ENCODE measurements at regions not wholly inside any gene's neighbourhood (a gene's known extent, or its start where the extent isn't known, plus 50 kb on each side); places are given as distances from the start of the nearest gene placed in this dataset.

DNA sequence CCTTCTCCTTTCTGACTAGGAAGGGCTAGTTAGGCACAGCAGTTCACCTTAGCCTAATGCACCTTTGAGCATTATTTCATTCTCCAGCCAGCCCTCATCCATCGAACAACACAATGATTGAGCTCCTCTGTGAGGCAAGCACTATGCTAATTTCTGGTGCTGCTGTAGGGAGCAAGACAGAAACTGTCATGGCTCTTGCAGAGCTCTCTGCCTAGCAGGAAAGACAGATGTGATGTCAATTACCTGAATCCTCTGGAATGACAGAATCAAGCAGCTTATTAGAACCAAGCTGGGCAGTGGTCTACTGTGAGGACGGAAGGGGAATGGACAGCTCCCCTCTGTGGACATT, 256.1 kb upstream of the NOCT start:
- H3K27ac ChIP-seq (ENCODE audit: control insufficient read depth, insufficient read depth, low read length): no peak overlapping the region
- H2AFZ ChIP-seq (ENCODE audit: control insufficient read depth, low read length): no peak overlapping the region
- no peaks in the 10 kb centered on the region for H3K36me3 ChIP-seq (ENCODE audit: control insufficient read depth in 2 of 2, extremely low read depth in 1 of 2, insufficient read depth in 2 of 2, low read length in 2 of 2)
- no peaks in the 10 kb centered on the region for H3K79me2 ChIP-seq (ENCODE audit: control insufficient read depth, insufficient read depth, low read length)
- TF ChIP-seq EZH2 (IDR thresholded peaks at IDR 0.05; ENCODE audit: low read length): no peak
- TF ChIP-seq, protein P1, sequence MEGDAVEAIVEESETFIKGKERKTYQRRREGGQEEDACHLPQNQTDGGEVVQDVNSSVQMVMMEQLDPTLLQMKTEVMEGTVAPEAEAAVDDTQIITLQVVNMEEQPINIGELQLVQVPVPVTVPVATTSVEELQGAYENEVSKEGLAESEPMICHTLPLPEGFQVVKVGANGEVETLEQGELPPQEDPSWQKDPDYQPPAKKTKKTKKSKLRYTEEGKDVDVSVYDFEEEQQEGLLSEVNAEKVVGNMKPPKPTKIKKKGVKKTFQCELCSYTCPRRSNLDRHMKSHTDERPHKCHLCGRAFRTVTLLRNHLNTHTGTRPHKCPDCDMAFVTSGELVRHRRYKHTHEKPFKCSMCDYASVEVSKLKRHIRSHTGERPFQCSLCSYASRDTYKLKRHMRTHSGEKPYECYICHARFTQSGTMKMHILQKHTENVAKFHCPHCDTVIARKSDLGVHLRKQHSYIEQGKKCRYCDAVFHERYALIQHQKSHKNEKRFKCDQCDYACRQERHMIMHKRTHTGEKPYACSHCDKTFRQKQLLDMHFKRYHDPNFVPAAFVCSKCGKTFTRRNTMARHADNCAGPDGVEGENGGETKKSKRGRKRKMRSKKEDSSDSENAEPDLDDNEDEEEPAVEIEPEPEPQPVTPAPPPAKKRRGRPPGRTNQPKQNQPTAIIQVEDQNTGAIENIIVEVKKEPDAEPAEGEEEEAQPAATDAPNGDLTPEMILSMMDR (optimal IDR thresholded peaks at IDR 0.05 in 1 of 3, IDR thresholded peaks at IDR 0.05 in 1 of 3, conservative IDR thresholded peaks at IDR 0.05 in 1 of 3; ENCODE audit: extremely low read depth in 1 of 3, insufficient read depth in 2 of 3, low read length in 3 of 3): no peak
- H3K9me1 ChIP-seq (ENCODE audit: control insufficient read depth, extremely low read depth, insufficient read depth, low read length): no peaks in the 10 kb centered on the region
- no peaks in the 10 kb centered on the region for H3K4me1 ChIP-seq (ENCODE audit: control insufficient read depth, extremely low read depth, insufficient read depth, low read length)
- no peak overlapping the region for H3K9ac ChIP-seq (ENCODE audit: control insufficient read depth, extremely low read depth, insufficient read depth, low read length)
- H4K20me1 ChIP-seq (ENCODE audit: control insufficient read depth, extremely low read depth, insufficient read depth, low read length): no peaks in the 10 kb centered on the region
- H3K9me3 ChIP-seq (ENCODE audit: control insufficient read depth, low read depth, low read length): no peaks in the 10 kb centered on the region
- DNase-seq (ENCODE audit: low read depth, low spot score): no peak
- H3K4me2 ChIP-seq (ENCODE audit: control insufficient read depth, extremely low read depth, insufficient read depth, low read depth, low read length): no peak overlapping the region
- H3K27me3 ChIP-seq (ENCODE audit: control insufficient read depth, extremely low read depth, insufficient read depth, low read length): no peaks in the 10 kb centered on the region
- no peak overlapping the region for H3K4me3 ChIP-seq (ENCODE audit: control insufficient read depth in 2 of 3, extremely low read depth in 1 of 3, insufficient read depth in 2 of 3, low read depth in 1 of 3, low read length in 3 of 3)
- dilution Hi-C loops (cut with MboI; ENCODE audit: extremely low pct_ligation_motif_present, low sequenced_read_pairs): no loop called here
- FAIRE-seq: no peak

GRCh38 chr4:138758876-138759553, 256.6 kb upstream of the NOCT start:
- TF ChIP-seq EZH2 (IDR thresholded peaks at IDR 0.05; ENCODE audit: low read length): no peak
- TF ChIP-seq, protein P1 (optimal IDR thresholded peaks at IDR 0.05 in 1 of 3, IDR thresholded peaks at IDR 0.05 in 1 of 3, conservative IDR thresholded peaks at IDR 0.05 in 1 of 3; ENCODE audit: extremely low read depth in 1 of 3, insufficient read depth in 2 of 3, low read length in 3 of 3): no peak
- FAIRE-seq: no peak

More at GRCh38 chr4:138758876-138759553, 256.6 kb upstream of the NOCT start:
- H3K4me2 ChIP-seq (ENCODE audit: control insufficient read depth, extremely low read depth, insufficient read depth, low read depth, low read length): no peak overlapping the region
- no peaks in the 10 kb centered on the region for H4K20me1 ChIP-seq (ENCODE audit: control insufficient read depth, extremely low read depth, insufficient read depth, low read length)
- no peaks in the 10 kb centered on the region for H3K4me1 ChIP-seq (ENCODE audit: control insufficient read depth, extremely low read depth, insufficient read depth, low read length)
- no peaks in the 10 kb centered on the region for H3K36me3 ChIP-seq (ENCODE audit: control insufficient read depth in 2 of 2, extremely low read depth in 1 of 2, insufficient read depth in 2 of 2, low read length in 2 of 2)
- H3K9me3 ChIP-seq (ENCODE audit: control insufficient read depth, low read depth, low read length): no peaks in the 10 kb centered on the region
- H3K27ac ChIP-seq (ENCODE audit: control insufficient read depth, insufficient read depth, low read length): no peak overlapping the region
- H3K4me3 ChIP-seq (ENCODE audit: control insufficient read depth in 2 of 3, extremely low read depth in 1 of 3, insufficient read depth in 2 of 3, low read depth in 1 of 3, low read length in 3 of 3): no peak overlapping the region
- H3K9ac ChIP-seq (ENCODE audit: control insufficient read depth, extremely low read depth, insufficient read depth, low read length): no peak overlapping the region
- no peaks in the 10 kb centered on the region for H3K79me2 ChIP-seq (ENCODE audit: control insufficient read depth, insufficient read depth, low read length)
- H3K27me3 ChIP-seq (ENCODE audit: control insufficient read depth, extremely low read depth, insufficient read depth, low read length): no peaks in the 10 kb centered on the region
- H3K9me1 ChIP-seq (ENCODE audit: control insufficient read depth, extremely low read depth, insufficient read depth, low read length): no peaks in the 10 kb centered on the region
- DNase-seq (ENCODE audit: low read depth, low spot score): no peak
- H2AFZ ChIP-seq (ENCODE audit: control insufficient read depth, low read length): no peak overlapping the region
- dilution Hi-C loops (cut with MboI; ENCODE audit: extremely low pct_ligation_motif_present, low sequenced_read_pairs): no loop called here
